Umbilical cord (tissue), 1 donor: ENCODE measurements at regions not wholly inside any gene's neighbourhood (a gene's known extent, or its start where the extent isn't known, plus 50 kb on each side); places are given as distances from the start of the nearest gene placed in this dataset.
A peak's percentile ranks its signal among the peaks of the same experiment; 100 is the strongest.
"Not testable (repeated sequence)": the region's sequence is repeated elsewhere in the genome, so short reads cannot be mapped to it uniquely, and the experiment has no call there.

Experiments used
- DNase-seq: peaks from one replicate; pipeline ENCODE4 v3.0.0-alpha.2; 2015; ENCODE audit warnings: low spot score

- no peak for DNase-seq
Measured at GRCh38 chr1:105101261-105101660, 1351.6 kb downstream of the AMY1C start.

- no peak for DNase-seq
Measured at GRCh38 chr1:105102371-105102770, 1352.7 kb downstream of the AMY1C start.

- DNase-seq = no peak
Measured at GRCh38 chr1:105122041-105122440, 1372.3 kb downstream of the AMY1C start.

GRCh38 chr1:105137543-105138457, 1388.1 kb downstream of the AMY1C start:
- DNase-seq = peak; percentile 4

- DNase-seq = no peak
Measured at GRCh38 chr1:105138458-105138893, 1388.8 kb downstream of the AMY1C start.

GRCh38 chr1:105172788-105173187, 1423.1 kb downstream of the AMY1C start:
- no peak for DNase-seq

GRCh38 chr1:105180789-105181188, 1431.1 kb downstream of the AMY1C start:
- DNase-seq = no peak

GRCh38 chr1:105204836-105205371, 1455.2 kb downstream of the AMY1C start:
- DNase-seq = no peak

GRCh38 chr1:105208581-105208980, 1458.9 kb downstream of the AMY1C start:
- no peak for DNase-seq

GRCh38 chr1:105210747-105211146, 1461.0 kb downstream of the AMY1C start:
- no peak for DNase-seq

- DNase-seq = no peak
Measured at GRCh38 chr1:105231378-105231777, 1481.7 kb downstream of the AMY1C start.

- no peak for DNase-seq
Measured at GRCh38 chr1:105243411-105243810, 1493.7 kb downstream of the AMY1C start.

GRCh38 chr1:105243969-105244368, 1494.3 kb downstream of the AMY1C start:
- DNase-seq = no peak

GRCh38 chr1:105254906-105255305, 1505.2 kb downstream of the AMY1C start:
- DNase-seq = no peak

- DNase-seq = no peak
Measured at GRCh38 chr1:105260001-105260400, 1510.3 kb downstream of the AMY1C start.

GRCh38 chr1:105270966-105271365, 1521.3 kb downstream of the AMY1C start:
- no peak for DNase-seq

- not testable (repeated sequence) for DNase-seq
Measured at GRCh38 chr1:105272376-105272775, 1522.7 kb downstream of the AMY1C start.

- DNase-seq = no peak
Measured at GRCh38 chr1:105294838-105295237, 1545.1 kb downstream of the AMY1C start.

- no peak for DNase-seq
Measured at GRCh38 chr1:105310063-105310462, 1560.4 kb downstream of the AMY1C start.

GRCh38 chr1:105317976-105318375, 1568.3 kb downstream of the AMY1C start:
- no peak for DNase-seq

- DNase-seq = no peak
Measured at GRCh38 chr1:105326886-105327285, 1577.2 kb downstream of the AMY1C start.

- no peak for DNase-seq
Measured at GRCh38 chr1:105337420-105337819, 1587.7 kb downstream of the AMY1C start.

GRCh38 chr1:105343317-105343716, 1593.6 kb downstream of the AMY1C start:
- DNase-seq = no peak
